ENCODE measurements at regions not wholly inside any gene's neighbourhood (a gene's known extent, or its start where the extent isn't known, plus 50 kb on each side); places are given as distances from the start of the nearest gene placed in this dataset.
"Not testable (repeated sequence)": the region's sequence is repeated elsewhere in the genome, so short reads cannot be mapped to it uniquely, and the experiment has no call there.

DNA sequence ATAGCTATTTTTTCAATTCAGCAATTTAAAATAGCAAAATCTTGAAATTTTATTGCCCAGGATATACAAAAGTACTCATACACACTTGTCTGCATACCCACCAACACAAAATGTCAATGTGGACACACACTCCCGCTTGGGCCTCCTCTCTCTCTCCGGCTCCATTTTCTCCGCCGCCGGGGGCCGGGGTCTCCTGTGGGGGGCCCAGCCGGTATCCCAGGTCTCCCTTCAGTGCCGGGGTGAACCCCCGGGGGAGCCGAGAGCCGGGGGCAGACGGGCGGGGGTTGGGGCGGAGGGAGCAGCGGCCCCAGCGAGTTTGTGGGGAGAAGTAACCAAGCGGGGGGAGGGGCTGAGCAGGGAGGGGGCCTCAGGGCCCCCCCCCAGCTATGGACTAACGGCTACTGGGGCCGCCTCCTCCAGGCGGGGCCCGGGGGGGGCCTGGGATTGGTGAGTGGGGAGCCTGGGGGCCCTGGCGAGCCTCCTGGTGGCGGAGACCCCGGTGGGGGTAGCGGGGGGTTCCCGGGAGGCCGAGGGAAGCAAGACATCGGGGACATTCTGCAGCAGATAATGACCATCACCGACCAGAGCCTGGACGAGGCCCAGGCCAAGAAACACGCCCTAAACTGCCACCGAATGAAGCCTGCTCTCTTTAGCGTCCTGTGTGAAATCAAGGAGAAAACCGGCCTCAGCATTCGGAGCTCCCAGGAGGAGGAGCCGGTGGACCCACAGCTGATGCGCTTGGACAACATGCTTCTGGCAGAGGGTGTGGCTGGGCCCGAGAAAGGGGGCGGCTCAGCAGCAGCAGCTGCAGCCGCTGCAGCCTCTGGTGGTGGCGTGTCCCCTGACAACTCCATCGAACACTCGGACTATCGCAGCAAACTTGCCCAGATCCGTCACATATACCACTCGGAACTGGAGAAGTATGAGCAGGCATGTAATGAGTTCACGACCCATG, 56.6 kb downstream of the CHST2 start:
- H3K9me3 ChIP-seq, result not testable (repeated sequence)

DNA sequence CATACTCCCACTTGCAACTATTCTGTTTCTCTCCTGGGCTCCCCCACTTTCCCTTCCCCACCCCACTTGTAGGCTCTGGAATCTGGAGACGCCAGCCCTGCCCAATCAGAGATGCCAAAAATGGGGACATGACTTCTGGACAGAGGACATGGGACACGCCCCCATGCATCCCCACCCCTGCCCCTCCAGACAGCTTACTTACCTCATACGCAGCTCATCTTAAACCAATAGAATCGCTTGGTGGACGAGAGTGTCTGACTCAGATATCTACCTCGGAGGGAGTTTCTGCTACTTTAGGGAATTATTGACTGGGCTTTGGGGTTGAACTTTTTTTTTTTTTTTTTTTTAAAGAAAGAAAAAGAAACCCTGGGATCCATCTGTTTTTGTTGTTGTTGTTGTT, 58.4 kb downstream of the CHST2 start:
- intact Hi-C loops (cut with DNase I); H3K4me1 ChIP-seq; DNase-seq (ENCODE audit: extremely low spot score); H3K4me3 ChIP-seq; H3K27me3 ChIP-seq; H3K36me3 ChIP-seq; H3K27ac ChIP-seq (replicated peaks in 1 of 4): not testable (repeated sequence)
- WGBS, result 85% methylated on average over 6 of the region's 6 CpGs
- peaks cover 0 to 11% (median 2%) of the 10 kb centered on the region in 4 donors for H3K9me3 ChIP-seq

More for the DNA sequence above, 56.6 kb downstream of the CHST2 start:
- H3K4me3 ChIP-seq; H3K4me1 ChIP-seq; DNase-seq (ENCODE audit: extremely low spot score); H3K36me3 ChIP-seq; intact Hi-C loops (cut with DNase I); H3K27me3 ChIP-seq; H3K27ac ChIP-seq (replicated peaks in 1 of 4): not testable (repeated sequence)
- WGBS, result 91% methylated on average over 26 of the region's 47 CpGs

DNA sequence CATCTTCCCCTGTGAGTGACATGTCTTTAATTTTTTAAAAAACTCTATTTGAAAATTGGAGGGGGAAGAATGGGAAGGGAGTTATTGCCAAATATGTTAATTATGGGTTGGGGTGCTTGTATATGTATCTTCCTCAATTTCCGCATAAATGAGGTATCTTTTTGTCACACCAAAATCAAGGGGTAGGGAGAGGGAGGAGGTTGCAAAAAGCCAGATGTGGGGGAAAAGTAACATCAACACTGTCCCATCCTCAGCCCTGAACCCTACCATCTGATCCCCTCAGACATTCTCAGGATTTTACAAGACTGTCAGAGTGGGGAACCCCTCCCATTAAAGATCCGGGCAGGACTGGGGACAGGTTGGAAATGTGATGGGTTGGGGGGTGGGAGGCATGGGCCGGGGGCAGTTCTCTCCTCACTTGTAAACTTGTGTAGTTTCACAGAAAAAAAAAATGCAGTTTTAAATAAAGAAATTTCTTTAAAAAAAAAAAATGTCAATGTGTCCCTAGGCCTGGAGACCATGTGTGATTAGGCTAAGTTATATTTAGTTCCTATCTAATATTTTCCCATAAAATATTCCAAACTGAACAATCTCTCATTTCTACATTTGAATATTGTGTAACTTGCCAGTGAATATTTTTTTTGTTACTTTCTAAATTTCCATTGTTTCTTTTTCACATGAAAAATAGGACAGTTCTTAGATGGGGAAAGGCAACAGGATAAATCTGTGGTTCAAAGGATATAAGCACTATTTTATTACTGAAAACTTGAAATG, 59.4 kb downstream of the CHST2 start:
- H3K36me3 ChIP-seq; DNase-seq (ENCODE audit: extremely low spot score); H3K4me1 ChIP-seq; H3K4me3 ChIP-seq; intact Hi-C loops (cut with DNase I); H3K27ac ChIP-seq (replicated peaks in 1 of 4); H3K9me3 ChIP-seq; H3K27me3 ChIP-seq: not testable (repeated sequence)
- WGBS, result 75% methylated on average over 3 of the region's 3 CpGs

DNA sequence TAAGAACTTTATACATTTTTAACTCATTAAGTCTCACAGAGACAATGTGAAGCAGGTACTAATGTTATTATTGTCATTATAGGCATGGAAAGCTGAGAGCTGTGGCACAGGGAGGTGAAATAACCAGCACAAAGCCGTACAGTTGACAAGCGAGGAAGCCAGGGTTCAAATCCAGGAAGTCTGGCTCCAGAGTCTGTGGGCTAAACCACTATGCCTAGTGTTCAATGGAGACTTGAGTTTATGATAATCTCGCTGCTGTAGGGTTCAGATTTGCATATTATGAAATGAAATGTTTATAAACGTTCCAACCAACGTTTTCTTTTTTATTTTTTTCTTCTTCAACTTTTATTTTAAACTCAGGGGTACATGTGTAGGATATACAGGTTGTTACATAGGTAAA, 60.0 kb downstream of the CHST2 start:
- no peak for DNase-seq (ENCODE audit: extremely low spot score)
- 76% methylated on average over 5 of the region's 5 CpGs for WGBS
- Histone ChIP-seq H3K27me3 (no peaks in the 10 kb centered on the region), H3K27ac (replicated peaks in 1 of 4) (no peak overlapping the region), H3K4me1 (no peaks in the 10 kb centered on the region), H3K4me3 (no peak overlapping the region), H3K9me3 (peaks cover 0 to 9% (median 0%) of the 10 kb centered on the region in 4 donors), H3K36me3 (no peaks in the 10 kb centered on the region)
- TF ChIP-seq EP300 (IDR thresholded peaks at IDR 0.05), result no peak
- intact Hi-C loops (cut with DNase I), result no loop called here

DNA sequence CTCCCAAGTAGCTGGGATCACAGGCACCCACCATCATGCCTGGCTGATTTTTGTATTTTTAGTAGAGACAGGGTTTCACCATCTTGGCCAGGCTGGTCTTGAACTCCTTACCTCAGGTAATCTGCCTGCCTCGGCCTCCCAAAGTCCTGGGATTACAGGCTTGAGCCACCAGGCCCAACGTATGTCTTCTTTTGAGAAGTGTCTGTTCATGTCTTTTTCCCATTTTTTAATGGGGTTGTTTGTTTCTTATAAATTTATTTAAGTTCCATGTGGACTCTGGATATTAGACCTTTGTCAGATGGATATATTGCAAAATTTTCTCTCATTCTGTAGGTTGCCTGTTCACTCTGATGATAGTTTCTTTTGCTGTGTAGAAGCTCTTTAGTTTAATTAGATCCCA, 61.3 kb downstream of the CHST2 start:
- DNase-seq (ENCODE audit: extremely low spot score); H3K9me3 ChIP-seq; H3K36me3 ChIP-seq; H3K4me1 ChIP-seq; H3K27ac ChIP-seq (replicated peaks in 1 of 4); intact Hi-C loops (cut with DNase I); H3K27me3 ChIP-seq; H3K4me3 ChIP-seq: not testable (repeated sequence)
- 86% methylated on average over 2 of the region's 2 CpGs for WGBS

DNA sequence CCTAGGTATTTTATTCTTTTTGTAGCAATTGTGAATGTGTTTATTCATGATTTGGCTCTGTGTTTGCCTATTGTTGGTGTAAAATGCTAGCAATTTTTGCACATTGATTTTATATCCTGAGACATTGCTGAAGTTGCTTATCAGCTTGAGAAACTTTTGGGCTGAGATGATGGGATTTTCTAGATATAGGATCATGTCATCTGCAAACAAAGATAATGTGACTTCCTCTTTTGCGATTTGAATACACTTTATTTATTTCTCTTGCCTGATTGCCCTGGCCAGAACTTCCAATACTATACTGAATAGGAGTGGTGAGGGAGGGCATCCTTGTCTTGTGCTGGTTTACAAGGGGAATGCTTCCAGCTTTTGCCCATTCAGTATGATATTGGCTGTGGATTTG, 62.4 kb downstream of the CHST2 start:
- WGBS, result 69% methylated on average over 1 of the region's 1 CpG
- H3K27ac ChIP-seq (replicated peaks in 1 of 4); H3K27me3 ChIP-seq; H3K4me3 ChIP-seq; intact Hi-C loops (cut with DNase I); H3K36me3 ChIP-seq; DNase-seq (ENCODE audit: extremely low spot score); H3K9me3 ChIP-seq; H3K4me1 ChIP-seq: not testable (repeated sequence)

DNA sequence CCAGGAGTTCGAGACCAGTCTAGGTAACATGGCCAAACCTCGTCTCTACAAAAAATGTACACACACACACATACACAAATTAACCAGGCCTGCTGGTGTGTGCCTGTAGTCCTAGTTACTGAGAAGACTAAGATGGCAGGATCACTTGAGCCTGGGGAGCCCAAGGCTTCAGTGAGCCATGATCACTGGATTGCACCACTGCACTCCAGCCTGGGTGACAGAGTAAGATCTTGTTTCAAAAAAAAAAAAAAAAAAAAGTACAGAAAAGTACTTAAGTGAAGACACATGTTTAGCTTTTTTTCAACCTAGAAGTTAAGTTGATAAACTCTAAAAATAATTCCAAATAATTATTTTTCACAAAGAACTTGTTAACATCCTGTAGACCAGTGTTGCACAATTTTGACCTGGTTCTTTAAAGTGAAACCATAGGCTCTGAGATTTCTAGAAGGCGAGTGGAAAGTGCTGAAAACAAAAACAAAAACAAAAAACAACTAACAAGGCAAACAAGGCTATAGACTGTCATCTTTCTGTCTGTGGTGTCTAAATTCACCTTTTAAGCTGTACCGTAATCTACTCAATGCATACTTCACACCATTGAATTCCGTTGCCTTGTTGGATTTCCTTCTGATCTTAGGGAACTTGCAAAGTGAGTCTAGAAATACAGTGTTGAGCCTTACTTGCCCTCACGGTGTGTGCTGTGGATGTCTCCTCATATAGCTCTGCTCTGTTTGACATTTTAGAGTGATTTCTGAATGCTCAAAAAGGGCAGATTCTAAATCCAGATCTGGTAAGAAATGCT, 63.5 kb downstream of the CHST2 start:
- Histone ChIP-seq H3K4me3 (no peak overlapping the region), H3K9me3 (peaks cover 0 to 9% (median 0%) of the 10 kb centered on the region in 4 donors), H3K27me3 (no peaks in the 10 kb centered on the region), H3K27ac (replicated peaks in 1 of 4) (no peak overlapping the region), H3K4me1 (no peaks in the 10 kb centered on the region), H3K36me3 (no peaks in the 10 kb centered on the region)
- TF ChIP-seq EP300 (IDR thresholded peaks at IDR 0.05) (no peak), POLR2AphosphoS5 (IDR thresholded peaks at IDR 0.05) (no peak), POLR2A (IDR thresholded peaks at IDR 0.05; ENCODE audit: low read depth) (no peak)
- TF ChIP-seq, protein P1, sequence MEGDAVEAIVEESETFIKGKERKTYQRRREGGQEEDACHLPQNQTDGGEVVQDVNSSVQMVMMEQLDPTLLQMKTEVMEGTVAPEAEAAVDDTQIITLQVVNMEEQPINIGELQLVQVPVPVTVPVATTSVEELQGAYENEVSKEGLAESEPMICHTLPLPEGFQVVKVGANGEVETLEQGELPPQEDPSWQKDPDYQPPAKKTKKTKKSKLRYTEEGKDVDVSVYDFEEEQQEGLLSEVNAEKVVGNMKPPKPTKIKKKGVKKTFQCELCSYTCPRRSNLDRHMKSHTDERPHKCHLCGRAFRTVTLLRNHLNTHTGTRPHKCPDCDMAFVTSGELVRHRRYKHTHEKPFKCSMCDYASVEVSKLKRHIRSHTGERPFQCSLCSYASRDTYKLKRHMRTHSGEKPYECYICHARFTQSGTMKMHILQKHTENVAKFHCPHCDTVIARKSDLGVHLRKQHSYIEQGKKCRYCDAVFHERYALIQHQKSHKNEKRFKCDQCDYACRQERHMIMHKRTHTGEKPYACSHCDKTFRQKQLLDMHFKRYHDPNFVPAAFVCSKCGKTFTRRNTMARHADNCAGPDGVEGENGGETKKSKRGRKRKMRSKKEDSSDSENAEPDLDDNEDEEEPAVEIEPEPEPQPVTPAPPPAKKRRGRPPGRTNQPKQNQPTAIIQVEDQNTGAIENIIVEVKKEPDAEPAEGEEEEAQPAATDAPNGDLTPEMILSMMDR (IDR thresholded peaks at IDR 0.05), result no peak
- WGBS, result 89% methylated on average over 6 of the region's 6 CpGs
- DNase-seq (ENCODE audit: extremely low spot score), result no peak
- intact Hi-C loops (cut with DNase I), result no loop called here
